ENCODE measurements at regions not wholly inside any gene's neighbourhood (a gene's known extent, or its start where the extent isn't known, plus 50 kb on each side); places are given as distances from the start of the nearest gene placed in this dataset.

GRCh38 chr15:31444844-31445243, 118.2 kb downstream of the KLF13 start:
- H3K27me3 Mint-ChIP-seq (ENCODE audit: unreplicated experiment), result no peaks in the 10 kb centered on the region
- no peak for DNase-seq
- BruUV-seq (replicated peaks), result no TSS peak
- H3K9me3 Mint-ChIP-seq (ENCODE audit: low read depth, unreplicated experiment), result no peaks in the 10 kb centered on the region
- H3K27ac Mint-ChIP-seq (ENCODE audit: unreplicated experiment), result no peak overlapping the region
- TF ChIP-seq CTCF (IDR thresholded peaks at IDR 0.05; ENCODE audit: unreplicated experiment), result no peak
- H3K36me3 Mint-ChIP-seq (ENCODE audit: insufficient read depth, unreplicated experiment), result no peaks in the 10 kb centered on the region
- CTCF ChIA-PET, result no interaction called here
- no peaks in the 10 kb centered on the region for H3K4me1 Mint-ChIP-seq (ENCODE audit: low read depth, unreplicated experiment)
- H3K4me3 Mint-ChIP-seq (ENCODE audit: low read depth, unreplicated experiment), result no peak overlapping the region
- intact Hi-C loops (cut with micrococcal nuclease; ENCODE audit: unreplicated experiment), result no loop called here

- Mint-ChIP-seq H3K9me3 (ENCODE audit: low read depth, unreplicated experiment) (peaks cover 3% of the 10 kb centered on the region), H3K4me3 (ENCODE audit: low read depth, unreplicated experiment) (no peak overlapping the region), H3K4me1 (ENCODE audit: low read depth, unreplicated experiment) (no peaks in the 10 kb centered on the region), H3K36me3 (ENCODE audit: insufficient read depth, unreplicated experiment) (no peaks in the 10 kb centered on the region), H3K27ac (ENCODE audit: unreplicated experiment) (no peak overlapping the region), H3K27me3 (ENCODE audit: unreplicated experiment) (no peaks in the 10 kb centered on the region)
- DNase-seq, result no peak
- intact Hi-C loops (cut with micrococcal nuclease; ENCODE audit: unreplicated experiment), result no loop called here
- CTCF ChIA-PET, result no interaction called here
- no TSS peak for BruUV-seq (replicated peaks)
- no peak for TF ChIP-seq CTCF (IDR thresholded peaks at IDR 0.05; ENCODE audit: unreplicated experiment)
These were observed 119.9 kb downstream of the KLF13 start for GRCh38 chr15:31446546-31446945.

DNA sequence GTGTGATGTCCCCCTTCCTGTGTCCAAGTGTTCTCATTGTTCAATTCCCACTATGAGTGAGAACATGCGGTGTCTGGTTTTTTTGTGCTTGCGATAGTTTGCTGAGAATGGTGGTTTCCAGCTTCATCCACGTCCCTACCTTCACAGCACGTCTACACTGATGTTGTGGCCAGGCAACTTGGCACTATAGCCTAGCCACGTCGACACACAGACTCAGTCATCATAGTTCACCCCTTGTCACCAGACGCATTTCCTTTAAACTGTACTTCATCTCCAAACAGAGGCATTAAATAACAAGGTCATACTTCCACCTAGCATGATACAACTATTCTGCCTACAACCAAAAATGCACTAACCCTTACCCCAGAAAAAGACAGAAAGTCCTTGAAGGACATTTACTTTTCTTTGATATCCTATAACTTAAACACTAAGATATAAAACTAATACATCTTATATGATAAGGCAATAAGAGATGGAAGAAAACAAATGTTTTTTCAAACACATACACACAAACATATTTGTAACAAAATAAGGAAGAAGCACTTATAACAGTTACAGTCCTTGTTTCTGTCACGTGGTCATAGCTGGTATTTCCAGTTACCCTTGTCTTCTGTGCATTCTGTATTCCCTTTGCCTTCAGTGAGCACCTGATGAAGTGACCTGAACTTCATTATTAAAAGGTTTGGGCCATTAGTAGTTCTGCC, 121.4 kb downstream of the KLF13 start:
- intact Hi-C loops (cut with micrococcal nuclease; ENCODE audit: unreplicated experiment), result no loop called here
- TF ChIP-seq CTCF (IDR thresholded peaks at IDR 0.05; ENCODE audit: unreplicated experiment), result no peak
- Mint-ChIP-seq H3K4me1 (ENCODE audit: low read depth, unreplicated experiment) (no peaks in the 10 kb centered on the region), H3K36me3 (ENCODE audit: insufficient read depth, unreplicated experiment) (no peaks in the 10 kb centered on the region), H3K27me3 (ENCODE audit: unreplicated experiment) (no peaks in the 10 kb centered on the region), H3K4me3 (ENCODE audit: low read depth, unreplicated experiment) (no peak overlapping the region), H3K9me3 (ENCODE audit: low read depth, unreplicated experiment) (peaks cover 3% of the 10 kb centered on the region), H3K27ac (ENCODE audit: unreplicated experiment) (no peak overlapping the region)
- BruUV-seq (replicated peaks), result no TSS peak
- CTCF ChIA-PET, result no interaction called here
- no peak for DNase-seq

DNA sequence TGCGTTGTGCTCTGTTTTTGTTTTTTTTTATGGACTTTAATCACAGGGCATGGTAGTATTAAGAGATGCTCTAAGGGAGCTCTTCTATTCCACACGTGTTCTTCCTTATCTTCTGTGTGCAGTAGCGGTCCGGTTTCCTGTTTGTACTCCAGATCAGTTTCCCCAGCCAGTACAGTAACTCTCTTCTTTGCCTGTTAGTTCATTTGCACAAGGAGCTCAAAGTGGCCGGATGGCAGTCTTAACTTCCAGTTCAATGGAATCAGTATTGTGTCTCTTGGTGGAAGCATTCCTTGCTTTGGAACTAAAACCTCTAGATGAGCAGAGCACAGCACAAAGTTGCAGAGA, 122.0 kb downstream of the KLF13 start:
- Mint-ChIP-seq H3K36me3 (ENCODE audit: insufficient read depth, unreplicated experiment) (no peaks in the 10 kb centered on the region), H3K4me3 (ENCODE audit: low read depth, unreplicated experiment) (no peak overlapping the region), H3K27me3 (ENCODE audit: unreplicated experiment) (no peaks in the 10 kb centered on the region), H3K27ac (ENCODE audit: unreplicated experiment) (no peak overlapping the region), H3K9me3 (ENCODE audit: low read depth, unreplicated experiment) (peaks cover 3% of the 10 kb centered on the region), H3K4me1 (ENCODE audit: low read depth, unreplicated experiment) (no peaks in the 10 kb centered on the region)
- no TSS peak for BruUV-seq (replicated peaks)
- DNase-seq, result no peak
- intact Hi-C loops (cut with micrococcal nuclease; ENCODE audit: unreplicated experiment), result no loop called here
- no peak for TF ChIP-seq CTCF (IDR thresholded peaks at IDR 0.05; ENCODE audit: unreplicated experiment)
- CTCF ChIA-PET, result no interaction called here

Data from Calu3 (cell line).